ENCODE measurements at regions not wholly inside any gene's neighbourhood (a gene's known extent, or its start where the extent isn't known, plus 50 kb on each side); places are given as distances from the start of the nearest gene placed in this dataset.

GRCh38 chr5:128869970-128870369 is 95.3 kb upstream of the SLC27A6 start:
- H3K9me3 Mint-ChIP-seq: peaks cover 10% of the 10 kb centered on the region
- no peak for DNase-seq
- TF ChIP-seq CTCF (IDR thresholded peaks at IDR 0.05): no peak

GRCh38 chr5:128870373-128870772 is 94.9 kb upstream of the SLC27A6 start:
- Mint-ChIP-seq H3K27me3 (ENCODE audit: low read depth, poor library complexity) (peaks cover 9% of the 10 kb centered on the region), H3K36me3 (ENCODE audit: low read depth) (peaks cover 4% of the 10 kb centered on the region), H3K4me3 (no peak overlapping the region), H3K4me1 (peaks cover 7% of the 10 kb centered on the region), H3K27ac (no peak overlapping the region), H3K9me3 (peaks cover 10% of the 10 kb centered on the region)
- no peak for TF ChIP-seq CTCF (IDR thresholded peaks at IDR 0.05)
- no peak for DNase-seq

More at GRCh38 chr5:128869970-128870369, 95.3 kb upstream of the SLC27A6 start:
- H3K4me1 Mint-ChIP-seq: peaks cover 7% of the 10 kb centered on the region
- H3K4me3 Mint-ChIP-seq: no peak overlapping the region
- H3K36me3 Mint-ChIP-seq (ENCODE audit: low read depth): peaks cover 4% of the 10 kb centered on the region
- no peak overlapping the region for H3K27ac Mint-ChIP-seq
- H3K27me3 Mint-ChIP-seq (ENCODE audit: low read depth, poor library complexity): peaks cover 9% of the 10 kb centered on the region

GRCh38 chr5:128870923-128871322 is 94.4 kb upstream of the SLC27A6 start:
- Mint-ChIP-seq H3K27ac (no peak overlapping the region), H3K4me3 (no peak overlapping the region), H3K36me3 (ENCODE audit: low read depth) (peaks cover 4% of the 10 kb centered on the region), H3K4me1 (peaks cover 7% of the 10 kb centered on the region), H3K9me3 (peaks cover 10% of the 10 kb centered on the region), H3K27me3 (ENCODE audit: low read depth, poor library complexity) (peaks cover 9% of the 10 kb centered on the region)
- TF ChIP-seq CTCF (IDR thresholded peaks at IDR 0.05): no peak
- DNase-seq: no peak

DNA sequence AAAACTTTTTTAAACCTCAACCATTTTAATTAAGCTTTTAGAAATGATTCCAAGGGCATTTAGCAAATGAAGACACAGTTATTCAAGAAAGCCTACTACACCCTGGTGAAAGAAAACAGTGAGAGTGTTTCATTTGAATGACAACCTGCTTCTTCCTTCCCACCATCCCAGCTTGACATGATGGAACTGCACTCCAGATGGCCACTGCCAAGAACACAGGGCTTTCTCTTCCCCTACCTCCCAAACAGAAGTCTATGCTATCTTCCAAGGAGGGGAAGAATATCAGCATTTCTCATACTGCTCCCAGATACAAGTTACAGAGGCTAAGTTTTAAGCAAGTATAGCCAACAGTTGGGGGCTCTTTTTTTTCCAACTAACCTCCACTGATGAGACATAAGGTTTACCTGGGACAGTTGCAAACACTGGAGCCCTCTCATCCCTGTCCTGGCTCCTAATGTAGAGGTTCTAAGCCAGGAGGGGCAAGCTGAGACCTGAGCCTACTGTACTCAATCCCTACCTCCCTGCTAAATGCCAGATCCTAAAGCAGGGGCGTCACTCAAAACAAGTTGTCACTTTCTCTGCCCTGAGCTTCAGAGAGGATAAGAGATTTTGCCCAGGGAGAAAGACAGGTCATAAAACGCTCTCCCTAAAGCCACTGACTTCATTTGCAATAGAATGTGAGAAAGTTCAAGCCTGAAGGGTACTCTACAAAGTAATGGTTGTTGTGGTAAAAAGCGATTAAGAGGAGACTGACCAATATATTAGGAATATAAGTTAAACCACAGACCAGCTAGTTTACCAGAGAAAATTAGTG is 88.5 kb upstream of the SLC27A6 start:
- Mint-ChIP-seq H3K9me3 (no peaks in the 10 kb centered on the region), H3K27ac (no peak overlapping the region), H3K4me1 (peaks cover 5% of the 10 kb centered on the region), H3K27me3 (ENCODE audit: low read depth, poor library complexity) (peaks cover 7% of the 10 kb centered on the region), H3K4me3 (no peak overlapping the region), H3K36me3 (ENCODE audit: low read depth) (no peaks in the 10 kb centered on the region)
- no peak for DNase-seq
- TF ChIP-seq CTCF (IDR thresholded peaks at IDR 0.05): no peak

GRCh38 chr5:128877476-128877875 is 87.8 kb upstream of the SLC27A6 start:
- Mint-ChIP-seq H3K27ac (no peak overlapping the region), H3K36me3 (ENCODE audit: low read depth) (no peaks in the 10 kb centered on the region), H3K4me3 (no peak overlapping the region), H3K9me3 (no peaks in the 10 kb centered on the region), H3K27me3 (ENCODE audit: low read depth, poor library complexity) (peaks cover 7% of the 10 kb centered on the region), H3K4me1 (peaks cover 5% of the 10 kb centered on the region)
- DNase-seq: no peak
- no peak for TF ChIP-seq CTCF (IDR thresholded peaks at IDR 0.05)

DNA sequence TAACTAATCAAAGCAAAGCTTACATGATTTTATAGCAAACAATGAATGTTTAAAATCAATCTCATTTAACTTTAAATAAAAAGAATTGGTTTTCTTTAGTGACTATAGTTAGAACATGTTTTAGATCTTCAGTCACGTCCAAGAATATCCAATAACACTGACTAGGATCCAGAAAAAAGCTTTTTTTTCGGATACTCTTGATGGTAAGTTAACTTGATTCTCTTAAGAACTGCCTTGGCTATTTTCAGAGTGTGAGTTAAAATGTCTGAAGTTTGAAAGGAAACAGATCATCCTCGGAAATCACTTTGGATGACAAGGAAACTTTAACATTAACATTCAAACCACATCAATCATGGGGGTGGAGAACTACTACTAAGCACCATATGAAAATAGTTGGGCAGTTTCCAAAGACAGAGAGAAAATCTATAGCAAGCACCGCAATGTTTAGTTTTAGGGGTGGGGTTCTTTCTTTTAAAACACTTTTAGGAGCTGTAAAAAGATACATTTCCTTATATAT is 83.7 kb upstream of the SLC27A6 start:
- H3K27me3 Mint-ChIP-seq (ENCODE audit: low read depth, poor library complexity): peaks cover 3% of the 10 kb centered on the region
- peaks cover 17% of the 10 kb centered on the region for H3K9me3 Mint-ChIP-seq
- H3K36me3 Mint-ChIP-seq (ENCODE audit: low read depth): no peaks in the 10 kb centered on the region
- DNase-seq: no peak
- H3K4me1 Mint-ChIP-seq: peaks cover 5% of the 10 kb centered on the region
- H3K4me3 Mint-ChIP-seq: no peak overlapping the region
- no peak overlapping the region for H3K27ac Mint-ChIP-seq
- TF ChIP-seq CTCF (IDR thresholded peaks at IDR 0.05): no peak
